GM19372 (cell line): ENCODE measurements at regions not wholly inside any gene's neighbourhood (a gene's known extent, or its start where the extent isn't known, plus 50 kb on each side); places are given as distances from the start of the nearest gene placed in this dataset.
"Not testable (repeated sequence)": the region's sequence is repeated elsewhere in the genome, so short reads cannot be mapped to it uniquely, and the experiment has no call there.

Experiments used
- ATAC-seq: cut with Tn5 transposase; IDR thresholded peaks from one replicate; pipeline ENCODE4 v1.9.1; 2021; ENCODE audit warnings: mild to moderate bottlenecking, low read depth, moderate library complexity; ENCODE audit not compliant: unreplicated experiment

- no peak for ATAC-seq
These were observed 115.3 kb downstream of the LTN1 start for GRCh38 chr21:28877318-28877884.

GRCh38 chr21:28875078-28875477 is 117.6 kb downstream of the LTN1 start:
- no peak for ATAC-seq

- ATAC-seq = no peak
These were observed 120.5 kb downstream of the LTN1 start for GRCh38 chr21:28872218-28872617.

GRCh38 chr21:28871388-28872010 is 121.2 kb downstream of the LTN1 start:
- no peak for ATAC-seq

GRCh38 chr21:28867401-28867800 is 125.3 kb downstream of the LTN1 start:
- no peak for ATAC-seq

- ATAC-seq = no peak
These were observed 127.0 kb downstream of the LTN1 start for GRCh38 chr21:28865488-28866186.

GRCh38 chr21:28858424-28858823 is 134.3 kb downstream of the LTN1 start:
- no peak for ATAC-seq

GRCh38 chr21:28857752-28858151 is 134.9 kb downstream of the LTN1 start:
- no peak for ATAC-seq

- ATAC-seq = no peak
These were observed 136.0 kb downstream of the LTN1 start for GRCh38 chr21:28856588-28857250.

GRCh38 chr21:28852706-28853105 is 140.0 kb downstream of the LTN1 start:
- no peak for ATAC-seq

- ATAC-seq = no peak
These were observed 141.0 kb downstream of the LTN1 start for GRCh38 chr21:28851645-28852044.

- ATAC-seq = not testable (repeated sequence)
These were observed 153.4 kb downstream of the LTN1 start for GRCh38 chr21:28839237-28839636.

GRCh38 chr21:28837426-28837825 is 155.3 kb downstream of the LTN1 start:
- ATAC-seq = not testable (repeated sequence)

- ATAC-seq = not testable (repeated sequence)
These were observed 156.1 kb downstream of the LTN1 start for GRCh38 chr21:28836588-28836987.

GRCh38 chr21:28834335-28835238 is 158.1 kb downstream of the LTN1 start:
- ATAC-seq = no peak

- ATAC-seq = no peak
These were observed 159.1 kb downstream of the LTN1 start for GRCh38 chr21:28833609-28834008.

GRCh38 chr21:28833182-28833581 is 159.5 kb downstream of the LTN1 start:
- no peak for ATAC-seq

GRCh38 chr21:28832715-28833061 is 160.0 kb downstream of the LTN1 start:
- no peak for ATAC-seq

- ATAC-seq = no peak
These were observed 160.5 kb downstream of the LTN1 start for GRCh38 chr21:28832013-28832714.

GRCh38 chr21:28828981-28829380 is 163.7 kb downstream of the LTN1 start:
- no peak for ATAC-seq
